NB4 (cell line): ENCODE measurements at regions not wholly inside any gene's neighbourhood (a gene's known extent, or its start where the extent isn't known, plus 50 kb on each side); places are given as distances from the start of the nearest gene placed in this dataset.
"Not testable (repeated sequence)": the region's sequence is repeated elsewhere in the genome, so short reads cannot be mapped to it uniquely, and the experiment has no call there.

Experiments used
- CTCF ChIP-seq: IDR thresholded peaks from one replicate; pipeline ENCODE4 v1.5.1; 2012; ENCODE audit warnings: low read depth, low read length
- MYC ChIP-seq: IDR thresholded peaks from 2 replicates; pipeline ENCODE4 v1.6.1; 2011; ENCODE audit warnings: low read depth, low read length
- POLR2A ChIP-seq: IDR thresholded peaks from 2 replicates; pipeline ENCODE4 v1.6.1; 2011; ENCODE audit warnings: mild to moderate bottlenecking; ENCODE audit not compliant: insufficient read length; ENCODE audit errors: extremely low read depth

GRCh38 chr7:68980432-68980831 lies 617.8 kb upstream of the AUTS2 start:
- not testable (repeated sequence) for TF ChIP-seq CTCF, POLR2A, MYC
